Endothelial cell of umbilical vein (primary cell): ENCODE measurements at regions not wholly inside any gene's neighbourhood (a gene's known extent, or its start where the extent isn't known, plus 50 kb on each side); places are given as distances from the start of the nearest gene placed in this dataset.

Experiments
- JUN ChIP-seq: IDR thresholded peaks from 2 replicates; pipeline ENCODE4 v1.6.1; 2011; ENCODE audit warnings: borderline replicate concordance, low read depth; ENCODE audit not compliant: insufficient read length, insufficient read depth
- POLR2A ChIP-seq: IDR thresholded peaks from 2 replicates; pipeline ENCODE4 v1.6.1; 2012; ENCODE audit warnings: low read depth, mild to moderate bottlenecking, control low read depth, low read length
- TF ChIP-seq, protein P1 (sequence below), 2 donors: IDR thresholded peaks; 1 replicate in 1 of 2; 2 replicates in 1 of 2; pipeline ENCODE4 v1.5.1; 2011; ENCODE audit warnings: low read length in 2 of 2, mild to moderate bottlenecking in 2 of 2, moderate library complexity in 2 of 2, control low read depth in 1 of 2, inconsistent platforms in 1 of 2, low read depth in 1 of 2; ENCODE audit not compliant: insufficient read depth in 1 of 2; ENCODE audit errors: extremely low read depth in 1 of 2

DNA sequence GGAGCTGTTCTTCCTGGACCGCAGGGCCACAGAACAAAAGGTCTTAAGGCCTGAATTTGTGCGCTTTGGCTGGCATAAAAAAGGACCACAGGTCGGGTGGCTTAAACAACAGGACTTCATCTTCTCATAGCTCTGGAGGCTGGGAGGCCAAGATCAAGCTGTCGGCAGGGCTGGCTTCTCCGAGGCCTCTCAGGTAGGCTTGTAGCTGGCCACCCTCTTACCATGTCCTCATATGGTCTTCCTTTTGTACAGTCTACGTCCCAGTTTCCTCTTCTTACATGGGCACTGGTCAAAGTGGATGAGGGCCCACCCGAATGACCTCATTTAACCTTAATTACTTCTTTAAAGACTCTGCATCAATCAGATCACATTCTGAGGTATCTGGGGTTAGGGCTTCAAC is 257.6 kb downstream of the CBLN1 start:
- TF ChIP-seq, protein P1, sequence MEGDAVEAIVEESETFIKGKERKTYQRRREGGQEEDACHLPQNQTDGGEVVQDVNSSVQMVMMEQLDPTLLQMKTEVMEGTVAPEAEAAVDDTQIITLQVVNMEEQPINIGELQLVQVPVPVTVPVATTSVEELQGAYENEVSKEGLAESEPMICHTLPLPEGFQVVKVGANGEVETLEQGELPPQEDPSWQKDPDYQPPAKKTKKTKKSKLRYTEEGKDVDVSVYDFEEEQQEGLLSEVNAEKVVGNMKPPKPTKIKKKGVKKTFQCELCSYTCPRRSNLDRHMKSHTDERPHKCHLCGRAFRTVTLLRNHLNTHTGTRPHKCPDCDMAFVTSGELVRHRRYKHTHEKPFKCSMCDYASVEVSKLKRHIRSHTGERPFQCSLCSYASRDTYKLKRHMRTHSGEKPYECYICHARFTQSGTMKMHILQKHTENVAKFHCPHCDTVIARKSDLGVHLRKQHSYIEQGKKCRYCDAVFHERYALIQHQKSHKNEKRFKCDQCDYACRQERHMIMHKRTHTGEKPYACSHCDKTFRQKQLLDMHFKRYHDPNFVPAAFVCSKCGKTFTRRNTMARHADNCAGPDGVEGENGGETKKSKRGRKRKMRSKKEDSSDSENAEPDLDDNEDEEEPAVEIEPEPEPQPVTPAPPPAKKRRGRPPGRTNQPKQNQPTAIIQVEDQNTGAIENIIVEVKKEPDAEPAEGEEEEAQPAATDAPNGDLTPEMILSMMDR (IDR thresholded peaks at IDR 0.05; ENCODE audit: extremely low read depth in 1 of 2, insufficient read depth in 1 of 2, low read depth in 1 of 2, low read length in 2 of 2) = no peak
- no peak for TF ChIP-seq POLR2A
- no peak for TF ChIP-seq JUN
